ENCODE measurements at regions not wholly inside any gene's neighbourhood (a gene's known extent, or its start where the extent isn't known, plus 50 kb on each side); places are given as distances from the start of the nearest gene placed in this dataset.
A peak's percentile ranks its signal among the peaks of the same experiment; 100 is the strongest.

DNA sequence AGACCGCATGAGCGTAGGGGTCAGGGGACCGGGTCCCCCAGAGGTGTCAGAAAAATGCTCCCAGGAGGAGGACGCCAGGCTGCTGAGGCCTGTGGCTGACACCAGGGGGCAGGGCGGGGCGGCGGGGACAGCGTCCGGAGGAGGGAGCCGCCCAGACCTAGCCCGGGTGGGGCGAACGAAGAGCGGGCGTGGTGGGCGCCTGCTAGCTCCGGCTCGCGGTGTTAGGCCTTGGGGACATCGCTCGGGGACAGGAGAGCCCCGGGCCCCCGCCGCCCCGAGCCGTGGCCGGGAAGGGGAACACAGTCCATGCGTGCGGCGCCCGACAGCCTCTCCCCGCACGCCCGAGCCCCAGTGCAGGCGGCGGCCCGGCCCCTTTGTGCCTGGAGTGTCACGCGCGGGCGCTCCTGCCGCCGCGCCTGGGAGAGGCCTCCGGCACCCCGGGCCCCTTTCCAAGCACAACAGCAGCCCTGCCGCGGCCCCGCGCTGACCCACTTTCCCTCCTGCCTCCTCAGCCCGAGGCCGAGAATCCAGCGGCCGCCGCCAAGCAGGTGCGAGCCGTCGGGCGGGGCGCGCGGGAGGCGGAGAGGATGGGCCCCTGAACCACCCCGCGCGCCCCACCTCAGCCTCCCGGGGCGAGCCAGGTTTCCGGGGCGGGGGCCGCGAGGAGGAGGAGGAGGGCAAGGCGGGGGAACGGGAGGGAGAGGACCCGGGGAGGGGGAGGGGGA, 111.0 kb upstream of the KLF13 start:
- Histone ChIP-seq H3K27ac (peak overlapping the region; percentile 99), H3K4me1 (peaks cover 43% of the 10 kb centered on the region), H3K9me3 (peaks cover 5% of the 10 kb centered on the region), H3K27me3 (ENCODE audit: low read depth) (no peaks in the 10 kb centered on the region), H3K4me3 (peak overlapping the region; percentile 68), H3K36me3 (no peaks in the 10 kb centered on the region)
- TF ChIP-seq CTCF (IDR thresholded peaks at IDR 0.05) = peak; percentile 90
- peak; percentile 91 to 92 for ATAC-seq
- DNase-seq = peak; percentile 93
- intact Hi-C loops (cut with DNase I) = loop anchor here (10.0 kb wide), 1 partner anchor 109 kb away; the partner anchor contains the start of gene KLF13

DNA sequence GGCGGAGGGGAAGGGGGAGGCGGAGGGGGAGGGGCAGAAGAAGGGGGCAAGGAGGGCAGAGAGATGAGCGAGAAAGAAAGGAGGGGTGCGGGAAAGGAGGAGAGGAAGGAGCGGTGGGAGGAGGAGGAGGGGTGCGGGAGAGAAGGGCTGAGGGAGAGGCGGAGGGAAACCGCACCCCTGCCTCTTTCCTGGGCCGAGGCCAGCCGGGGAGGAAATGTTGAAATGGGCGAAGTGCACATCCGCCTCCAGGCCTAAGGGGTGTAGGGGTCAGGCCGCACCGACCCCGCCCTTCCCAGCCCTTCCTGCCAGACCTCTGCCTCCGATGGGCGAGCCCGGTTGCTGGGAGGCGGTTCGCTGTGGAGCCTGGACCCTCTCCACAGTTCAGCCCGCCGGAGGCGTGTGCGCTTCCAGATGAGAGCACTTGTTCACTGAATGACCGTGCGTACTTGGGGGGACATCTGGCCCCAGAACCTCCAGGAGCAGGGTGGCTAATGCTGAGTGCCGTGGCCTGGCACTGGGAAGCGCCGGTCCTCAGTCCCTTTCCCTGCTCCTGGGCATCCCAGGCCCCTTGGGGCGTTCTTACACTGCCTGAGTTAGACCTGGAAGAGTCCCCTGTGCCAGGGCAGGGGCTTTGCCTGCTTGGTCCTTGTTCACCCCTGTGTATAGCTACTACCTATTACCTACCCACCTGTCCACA, 110.3 kb upstream of the KLF13 start:
- peak; percentile 88 to 91 for ATAC-seq
- H3K4me1 ChIP-seq = peaks cover 43% of the 10 kb centered on the region
- intact Hi-C loops (cut with DNase I) = loop anchor here (10.0 kb wide), 1 partner anchor 108 kb away; the partner anchor contains the start of gene KLF13

GRCh38 chr15:31217067-31217466, 109.6 kb upstream of the KLF13 start:
- Histone ChIP-seq H3K27ac (peak overlapping the region; percentile 99), H3K36me3 (no peaks in the 10 kb centered on the region), H3K4me1 (peaks cover 44% of the 10 kb centered on the region), H3K4me3 (peak overlapping the region; percentile 68), H3K27me3 (ENCODE audit: low read depth) (no peaks in the 10 kb centered on the region), H3K9me3 (no peaks in the 10 kb centered on the region)
- intact Hi-C loops (cut with DNase I) = loop anchor here (10.0 kb wide), 1 partner anchor 108 kb away; the partner anchor contains the start of gene KLF13
- no peak for ATAC-seq
- no peak for TF ChIP-seq CTCF (IDR thresholded peaks at IDR 0.05)
- no peak for DNase-seq

More for the DNA sequence above, 110.3 kb upstream of the KLF13 start:
- DNase-seq = peak; percentile 97
- Histone ChIP-seq H3K27ac (peak overlapping the region; percentile 99), H3K9me3 (peaks cover 1% of the 10 kb centered on the region), H3K4me3 (peak overlapping the region; percentile 68), H3K36me3 (no peaks in the 10 kb centered on the region), H3K27me3 (ENCODE audit: low read depth) (no peaks in the 10 kb centered on the region)
- TF ChIP-seq CTCF (IDR thresholded peaks at IDR 0.05) = no peak

GRCh38 chr15:31217566-31218270, 108.9 kb upstream of the KLF13 start:
- H3K4me1 ChIP-seq = peaks cover 44% of the 10 kb centered on the region
- no peak for TF ChIP-seq CTCF (IDR thresholded peaks at IDR 0.05)
- H3K27ac ChIP-seq = peak overlapping the region; percentile 99
- H3K27me3 ChIP-seq (ENCODE audit: low read depth) = no peaks in the 10 kb centered on the region
- no peak overlapping the region for H3K4me3 ChIP-seq
- H3K9me3 ChIP-seq = no peaks in the 10 kb centered on the region
- DNase-seq = no peak
- intact Hi-C loops (cut with DNase I) = loop anchor here (10.0 kb wide), 1 partner anchor 107 kb away; the partner anchor contains the start of gene KLF13
- ATAC-seq = no peak
- H3K36me3 ChIP-seq = no peaks in the 10 kb centered on the region

- TF ChIP-seq CTCF (IDR thresholded peaks at IDR 0.05) = no peak
These were observed 107.4 kb upstream of the KLF13 start for GRCh38 chr15:31219221-31219620.

More at GRCh38 chr15:31219221-31219620, 107.4 kb upstream of the KLF13 start:
- Histone ChIP-seq H3K36me3 (no peaks in the 10 kb centered on the region), H3K9me3 (no peaks in the 10 kb centered on the region), H3K27me3 (ENCODE audit: low read depth) (no peaks in the 10 kb centered on the region), H3K4me3 (no peak overlapping the region), H3K4me1 (peaks cover 51% of the 10 kb centered on the region), H3K27ac (no peak overlapping the region)
- ATAC-seq (no peak), DNase-seq (no peak)
- intact Hi-C loops (cut with DNase I) = loop anchor here (10.0 kb wide), 1 partner anchor 106 kb away; the partner anchor contains the start of gene KLF13

Data from lower lobe of right lung (tissue), 2 donors.